T-helper 2 cell treated with Interferon-gamma antibody and Interleukin-4, amounts not matched to agents 100 ng/mL and 5 ng/mL, for 36 hours (primary cell): ENCODE measurements at regions not wholly inside any gene's neighbourhood (a gene's known extent, or its start where the extent isn't known, plus 50 kb on each side); places are given as distances from the start of the nearest gene placed in this dataset.

Experiments
- intact Hi-C: fragments of 100-400 bp; cut with micrococcal nuclease; formaldehyde crosslinking; loops from one replicate; pipeline ENCODE4 v1.15.1; 2023

DNA sequence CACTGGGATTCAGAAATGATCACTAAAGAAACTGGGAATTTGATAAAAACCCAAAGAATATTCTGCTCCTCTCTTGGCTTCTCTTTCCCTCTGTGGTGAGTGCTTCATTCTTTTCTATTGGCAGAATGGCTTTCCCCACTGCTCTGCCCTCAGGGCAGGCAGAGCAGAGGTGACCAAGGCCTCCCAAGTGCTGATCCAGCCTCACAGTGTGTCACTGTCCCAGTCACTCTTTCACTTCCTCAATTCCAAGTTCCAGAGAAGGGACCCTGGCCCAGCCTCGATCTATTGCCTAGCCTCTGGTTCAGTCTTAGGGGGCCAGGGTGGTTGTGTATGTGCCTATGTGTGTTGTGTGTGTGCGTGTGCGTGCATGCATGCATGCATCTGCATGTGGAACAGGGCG is 180.6 kb upstream of the TMTC4 start:
- intact Hi-C loops: no loop called here

DNA sequence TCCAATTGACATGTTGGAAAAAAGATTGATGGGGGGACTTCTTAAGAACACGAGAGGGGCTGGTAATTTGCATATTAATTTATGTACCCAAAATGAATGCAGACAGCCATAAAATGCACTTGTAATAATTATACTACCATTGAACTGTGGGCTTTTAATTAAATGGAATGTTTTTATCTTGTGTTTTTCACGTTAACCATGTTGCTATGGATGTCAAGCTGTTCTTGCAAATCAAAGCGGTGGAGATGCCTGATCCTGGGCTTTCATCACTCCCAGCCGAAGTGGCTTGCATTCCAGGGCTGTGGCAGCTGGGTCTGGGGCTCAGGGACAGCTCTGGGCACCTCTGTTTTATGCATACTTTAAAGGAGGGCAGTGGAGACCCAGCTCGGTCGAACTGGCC is 179.4 kb upstream of the TMTC4 start:
- intact Hi-C loops: no loop called here

DNA sequence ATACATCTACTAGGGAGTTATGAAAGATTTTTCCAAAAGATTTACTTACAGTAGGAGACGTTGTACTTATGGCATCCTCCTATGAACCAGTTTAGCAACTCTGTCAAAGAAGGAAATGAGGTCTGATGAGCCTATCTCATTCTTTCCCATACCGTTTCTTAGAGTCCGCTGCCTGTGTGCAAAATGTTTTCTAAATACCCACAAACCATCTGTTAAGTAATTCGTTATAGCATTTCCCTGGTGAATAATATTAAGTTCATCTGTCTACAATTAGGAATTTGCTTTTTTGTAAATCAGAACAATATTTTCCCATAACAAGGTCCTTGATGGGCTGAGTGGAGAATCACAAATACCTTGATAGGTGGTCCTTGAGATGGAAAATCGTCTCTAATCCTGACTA is 178.8 kb upstream of the TMTC4 start:
- intact Hi-C loops: no loop called here

DNA sequence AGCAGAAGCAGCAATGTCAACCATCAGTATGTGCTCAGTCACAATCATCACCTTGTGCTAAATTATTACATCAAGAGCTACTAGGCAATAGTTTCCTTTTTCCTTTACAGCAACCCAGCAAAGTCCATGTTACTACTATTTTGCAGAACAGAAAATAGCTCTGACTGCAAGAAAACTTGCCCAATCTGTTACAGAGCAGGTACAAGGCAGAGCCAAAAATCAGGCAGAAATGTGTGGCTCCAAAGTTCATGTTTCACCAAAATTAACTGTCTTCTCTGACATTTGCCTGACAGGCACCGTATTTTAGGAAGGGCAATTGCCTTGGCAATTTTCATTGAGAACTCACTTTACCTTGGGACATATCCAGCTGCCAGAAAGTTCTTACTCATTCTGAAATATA is 177.6 kb upstream of the TMTC4 start:
- intact Hi-C loops: no loop called here

DNA sequence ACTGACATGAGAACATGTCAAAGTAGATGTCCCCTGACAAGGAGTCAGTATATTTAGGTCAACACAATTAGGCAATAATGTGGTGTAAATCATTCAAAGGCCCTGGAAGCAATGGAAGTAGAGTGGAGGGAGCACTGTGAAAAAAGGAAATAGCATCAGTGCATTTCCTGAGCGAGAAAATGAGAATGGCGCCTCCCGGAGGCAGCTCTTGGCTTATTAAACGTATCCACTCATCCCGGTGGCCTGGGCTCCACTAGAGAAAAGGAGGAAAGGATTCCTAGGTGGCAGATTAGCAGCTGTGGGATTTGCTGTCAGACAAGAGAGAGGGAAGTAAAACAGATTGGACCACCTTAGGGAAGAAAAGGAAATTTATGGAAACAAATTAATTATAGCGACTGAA is 173.7 kb upstream of the TMTC4 start:
- intact Hi-C loops: no loop called here

DNA sequence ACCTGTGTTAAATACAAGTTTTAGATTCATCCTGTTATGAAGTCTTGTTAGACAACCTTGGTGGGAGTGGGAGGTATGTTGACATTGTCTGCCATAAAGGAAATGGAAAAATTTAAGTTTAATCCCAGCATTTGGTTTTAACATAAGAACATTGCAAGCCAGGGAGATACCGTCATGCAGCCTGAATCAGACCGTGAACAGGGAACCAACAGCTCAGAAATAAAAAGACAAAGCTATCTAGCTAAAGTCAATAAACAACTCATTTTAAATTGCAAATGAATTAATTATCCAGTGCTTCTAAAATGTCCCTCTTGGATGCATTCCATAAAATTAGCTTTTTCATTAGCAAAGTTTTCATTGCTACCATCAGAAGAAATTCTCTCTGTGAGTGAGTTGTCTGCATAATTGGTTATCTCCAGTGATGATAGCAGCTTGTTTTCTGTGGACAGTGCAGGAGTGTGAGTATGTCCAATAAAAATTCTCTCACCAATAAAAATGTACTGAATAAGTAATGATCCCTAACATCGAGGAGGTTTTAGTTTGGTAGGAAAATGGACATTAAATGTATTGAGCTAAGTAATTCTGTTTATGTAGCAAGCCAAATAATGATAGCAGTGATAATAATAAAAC is 170.6 kb upstream of the TMTC4 start:
- intact Hi-C loops: no loop called here

DNA sequence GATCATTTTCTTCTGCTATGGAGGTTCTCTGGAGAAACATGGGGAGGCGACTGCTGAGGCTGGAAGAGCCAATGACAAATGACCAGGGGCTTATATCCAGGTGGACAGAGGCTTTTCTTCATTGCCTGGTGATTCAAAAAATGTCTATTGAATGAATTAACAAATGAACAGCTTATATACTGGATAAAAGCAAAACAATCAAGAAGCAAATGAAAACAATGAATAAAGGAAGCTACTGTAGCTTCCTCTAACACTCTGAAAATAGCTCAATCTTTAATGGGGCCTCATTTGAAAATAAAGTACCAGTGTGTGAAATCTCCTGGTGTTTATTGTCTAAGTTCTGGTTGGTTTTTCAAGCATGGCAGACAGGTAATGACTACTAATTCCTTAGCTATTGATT is 167.5 kb upstream of the TMTC4 start:
- intact Hi-C loops: no loop called here

DNA sequence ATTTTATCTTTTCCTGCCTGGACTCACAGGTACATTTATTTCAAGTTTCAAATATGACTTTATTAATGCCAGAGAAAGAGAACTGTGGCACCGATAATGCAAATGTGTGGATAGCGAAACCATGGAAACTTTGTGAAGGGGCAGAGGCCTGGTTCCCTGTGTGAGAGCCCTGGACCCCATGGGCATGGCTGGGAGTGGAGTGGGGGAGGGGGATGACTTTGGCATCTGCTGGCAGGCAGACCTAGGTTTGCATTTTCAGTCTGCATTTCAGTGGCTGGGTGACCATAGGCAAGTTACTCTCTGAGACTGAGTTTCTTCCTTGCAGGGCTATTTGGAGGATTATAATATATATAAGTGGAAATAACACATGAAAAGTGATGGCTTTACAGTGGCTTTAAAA is 163.8 kb upstream of the TMTC4 start:
- intact Hi-C loops: no loop called here

DNA sequence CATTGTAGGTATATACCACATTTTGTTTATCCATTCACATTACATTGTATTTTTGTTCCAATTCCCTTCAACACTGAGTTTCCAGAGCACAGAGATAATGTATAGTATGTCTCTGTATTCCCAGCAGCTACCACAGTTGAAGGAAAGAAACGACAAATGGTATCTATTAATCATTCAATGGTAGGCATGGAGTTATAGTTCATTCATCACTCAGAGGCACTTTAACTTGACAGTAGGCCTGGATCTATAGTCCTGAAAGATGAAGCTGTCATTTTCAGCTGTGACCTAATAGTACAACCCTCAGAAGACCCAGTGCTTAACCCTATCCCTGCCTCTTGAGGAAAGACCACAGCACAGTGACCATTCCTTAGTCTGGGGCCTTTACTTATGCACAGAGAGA is 163.0 kb upstream of the TMTC4 start:
- intact Hi-C loops: no loop called here

DNA sequence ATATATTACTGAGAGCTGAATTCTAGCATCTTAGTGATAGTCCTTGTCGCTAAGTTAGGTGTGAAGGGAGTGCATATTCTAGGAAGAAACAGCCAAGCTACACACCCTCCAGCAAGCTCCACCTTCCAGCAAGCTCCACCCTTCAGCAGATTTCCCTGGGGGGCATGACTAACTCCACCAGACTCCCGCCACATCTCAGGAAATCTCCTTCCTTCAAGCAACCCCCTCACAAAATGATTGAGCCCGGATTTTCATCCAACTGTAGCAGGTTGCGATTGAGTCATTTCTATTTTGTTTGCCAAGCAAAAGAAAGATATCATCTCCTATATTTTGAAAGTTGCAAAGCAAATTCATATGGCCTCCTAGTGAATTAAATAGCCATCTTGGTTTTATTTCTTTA is 162.1 kb upstream of the TMTC4 start:
- intact Hi-C loops: no loop called here

DNA sequence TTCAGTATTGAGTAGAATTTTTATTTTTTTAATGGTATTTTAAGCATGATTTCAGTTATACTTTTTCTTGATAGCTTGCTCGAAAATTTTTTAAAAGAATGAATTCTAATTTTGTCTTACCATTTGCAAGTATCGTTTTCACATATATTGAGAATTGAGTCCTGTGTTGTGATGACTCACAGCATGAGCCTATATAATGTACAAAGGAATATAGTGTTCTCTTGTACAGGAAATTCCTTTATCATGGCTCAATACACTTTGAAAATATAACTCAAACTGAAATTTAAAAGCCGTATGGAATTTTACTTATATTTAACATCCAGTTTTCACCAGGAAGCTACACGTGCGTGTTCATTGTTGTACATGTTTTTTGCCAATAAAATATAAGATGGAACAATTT is 161.1 kb upstream of the TMTC4 start:
- intact Hi-C loops: no loop called here

DNA sequence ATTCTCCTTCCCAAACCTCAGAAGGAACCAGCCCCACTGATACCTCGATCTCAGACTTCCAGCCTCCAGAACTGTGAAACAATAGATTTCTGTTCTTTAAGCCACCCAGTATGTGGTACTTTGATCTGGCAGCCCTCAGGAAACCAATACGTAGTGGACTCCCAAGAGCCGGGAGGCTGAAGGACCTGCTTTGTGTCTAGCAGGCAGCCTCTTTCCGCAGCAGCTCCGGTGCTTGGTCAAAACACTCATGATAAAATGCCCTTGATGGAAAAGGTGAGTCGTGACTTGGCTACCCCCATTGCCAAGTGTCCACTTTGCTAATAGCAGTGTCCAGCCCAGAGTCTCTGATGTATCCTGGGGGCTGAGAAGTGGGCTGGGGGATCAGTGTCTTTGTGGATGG is 158.8 kb upstream of the TMTC4 start:
- intact Hi-C loops: no loop called here

DNA sequence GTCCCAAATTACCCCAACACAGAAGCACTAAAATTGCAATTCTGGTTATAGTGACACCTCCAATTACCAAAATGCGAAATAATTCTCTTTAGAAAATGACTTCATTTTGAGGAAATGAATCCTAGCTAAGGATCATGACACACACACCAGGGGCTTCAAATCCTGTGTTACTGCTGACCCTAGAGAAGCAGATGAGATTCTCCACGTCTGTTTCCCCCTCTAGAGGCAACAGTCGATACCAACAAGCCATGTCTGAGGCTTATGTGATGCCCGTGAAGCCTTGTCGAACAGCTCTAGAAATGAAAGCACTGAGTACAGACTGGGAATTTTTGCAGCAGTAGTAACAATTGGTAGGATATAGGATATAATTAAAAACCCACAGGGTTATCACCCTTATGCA is 153.6 kb upstream of the TMTC4 start:
- intact Hi-C loops: no loop called here

DNA sequence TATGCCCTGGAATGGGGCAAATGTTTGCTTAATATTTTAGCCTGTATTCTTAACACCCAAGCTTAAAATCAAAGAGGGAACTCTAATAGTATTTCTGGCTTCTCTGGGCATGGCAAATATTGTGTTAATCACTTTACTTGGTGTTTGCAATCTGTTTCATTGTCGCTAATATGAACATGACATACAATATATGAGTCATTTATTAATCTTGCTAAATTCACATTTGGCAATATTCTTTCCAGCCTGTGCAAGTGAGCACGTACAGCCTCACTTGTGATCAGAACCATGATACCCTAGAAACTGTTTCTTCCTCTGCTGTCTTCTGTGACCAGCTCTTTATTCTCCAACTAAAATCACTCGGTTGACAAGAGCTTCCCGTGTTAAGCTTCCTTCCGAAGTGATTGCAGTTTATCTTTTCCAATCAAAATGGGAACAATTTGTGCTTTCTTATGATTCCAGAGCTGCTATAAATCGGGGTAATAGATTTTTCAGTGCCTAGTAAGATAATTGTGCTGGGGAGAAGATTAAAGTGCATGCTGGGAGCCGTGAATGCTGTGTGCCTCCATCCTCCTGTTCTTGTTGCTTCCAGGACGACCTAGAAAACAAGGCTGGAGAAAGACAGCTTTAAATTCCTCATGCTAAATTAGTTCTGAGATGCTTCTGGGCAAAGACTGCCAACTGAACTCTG is 153.0 kb upstream of the TMTC4 start:
- intact Hi-C loops: no loop called here

DNA sequence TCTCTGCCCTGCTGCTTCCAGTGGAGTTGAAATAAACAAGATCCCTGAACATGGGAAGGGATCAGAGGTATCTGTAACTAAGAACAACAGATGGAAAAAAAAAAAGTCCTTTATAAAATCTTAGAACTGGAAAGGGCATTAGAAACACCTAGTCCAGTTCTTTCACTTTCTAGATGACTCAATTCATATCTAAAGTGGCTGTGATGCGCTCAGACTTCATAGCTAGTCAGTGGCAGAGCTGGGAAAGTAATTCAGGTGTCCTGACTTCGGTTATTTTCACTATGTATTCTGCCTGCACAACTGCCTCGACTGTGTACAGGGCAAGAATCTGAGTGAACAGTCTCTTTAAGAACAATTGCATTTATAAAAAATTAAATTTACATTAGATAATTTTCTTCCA is 151.8 kb upstream of the TMTC4 start:
- intact Hi-C loops: no loop called here

DNA sequence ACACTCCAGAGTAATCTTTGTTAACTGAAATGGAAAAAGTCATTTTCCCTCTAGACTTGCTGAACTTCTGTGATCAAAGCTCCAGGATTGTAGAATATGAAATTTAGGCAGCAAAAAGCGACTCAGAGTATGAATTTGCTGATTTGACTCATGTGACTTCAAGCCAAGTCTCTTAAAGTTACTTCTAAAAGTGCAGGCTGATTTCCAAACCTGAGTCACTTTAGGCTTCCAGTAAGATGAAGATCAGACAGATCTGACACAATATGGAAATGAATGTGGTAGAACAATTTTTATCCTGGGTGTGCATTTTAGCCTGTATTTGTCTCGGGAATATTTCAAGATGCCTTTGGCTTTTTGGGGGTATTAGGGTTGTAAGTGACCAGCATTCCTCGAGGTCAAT is 151.0 kb upstream of the TMTC4 start:
- intact Hi-C loops: no loop called here

DNA sequence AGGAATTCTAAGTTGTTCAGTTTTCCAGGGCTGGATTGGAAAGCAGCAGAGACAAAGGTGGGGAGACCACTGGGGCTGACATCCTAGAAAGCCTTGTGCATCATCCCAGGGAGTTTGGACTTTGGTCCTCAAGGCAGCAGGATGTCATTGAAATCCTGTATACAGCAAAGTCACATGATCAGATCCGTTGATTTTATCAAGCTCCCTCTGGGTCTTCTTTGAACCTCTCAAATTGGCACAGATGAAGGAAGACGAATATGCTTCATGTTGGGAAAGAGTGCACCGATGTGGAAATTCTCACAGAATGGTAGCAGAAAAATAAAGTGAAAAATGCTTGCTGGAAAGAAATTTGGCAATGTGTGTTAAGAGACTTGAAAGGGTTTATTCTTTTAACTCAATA is 149.8 kb upstream of the TMTC4 start:
- intact Hi-C loops: no loop called here

DNA sequence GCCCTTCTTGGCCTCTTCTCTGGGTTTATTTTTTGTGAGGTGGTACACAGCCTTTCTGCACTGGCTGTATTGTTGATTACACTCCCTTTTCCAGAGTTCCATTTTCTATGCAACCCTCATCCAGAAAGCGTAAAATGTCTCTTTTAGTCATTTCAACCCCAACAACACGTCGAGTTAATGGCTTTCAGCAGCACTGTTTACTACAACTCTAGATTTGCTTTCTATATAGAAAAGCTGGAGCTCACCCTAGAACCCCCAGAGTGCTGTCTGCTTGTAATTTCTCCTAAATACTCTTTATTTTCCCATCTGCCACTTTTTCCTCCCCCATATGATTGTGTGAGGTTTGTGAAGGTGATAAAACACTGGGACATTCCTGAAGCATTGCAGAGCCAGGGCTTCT is 148.9 kb upstream of the TMTC4 start:
- intact Hi-C loops: no loop called here

DNA sequence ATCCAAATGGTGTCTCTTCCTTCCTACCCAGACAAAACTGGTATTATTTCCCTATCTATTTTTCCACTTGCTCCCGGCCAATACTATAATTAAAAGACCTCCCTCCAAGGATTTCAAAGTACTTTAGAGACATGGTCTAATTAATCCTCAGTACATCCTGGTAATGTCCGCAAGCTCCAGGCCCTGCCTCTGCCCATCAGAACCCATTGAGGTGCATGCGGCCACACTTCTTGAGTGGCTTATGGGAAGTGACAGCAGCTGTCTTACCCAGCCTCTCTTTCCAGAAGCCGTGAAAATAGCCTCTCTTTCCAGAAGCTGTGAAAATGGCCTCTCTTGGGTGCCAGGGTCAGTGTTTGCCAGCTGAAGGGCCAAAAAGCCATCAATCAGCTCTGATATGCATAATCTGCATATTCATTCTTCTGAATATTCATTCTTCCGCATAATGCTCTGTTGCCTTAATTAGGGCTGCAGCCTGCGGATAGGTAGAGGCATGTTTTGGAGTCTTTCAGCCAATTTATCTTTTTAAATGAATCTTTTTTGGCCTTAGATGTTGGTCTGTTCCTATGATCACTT is 148.4 kb upstream of the TMTC4 start:
- intact Hi-C loops: no loop called here

DNA sequence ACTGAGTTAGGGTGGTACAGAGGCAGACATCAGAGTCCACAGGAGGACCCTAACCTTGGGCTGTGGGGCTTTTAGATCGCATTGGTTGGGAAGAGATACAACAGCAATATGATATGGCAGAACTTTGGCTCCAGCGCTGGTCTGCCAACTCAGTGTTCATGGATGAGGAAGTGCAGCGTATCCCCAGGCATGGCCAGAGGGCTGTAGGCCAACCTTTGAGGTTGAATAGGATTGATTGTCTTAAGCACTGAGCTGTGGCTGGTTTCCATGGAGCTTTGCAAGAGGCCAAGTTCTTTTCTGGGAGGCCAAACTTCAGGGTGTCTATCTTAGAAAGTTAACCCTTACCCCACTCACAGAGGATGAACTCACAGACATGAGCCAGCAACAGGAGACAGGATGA is 144.1 kb upstream of the TMTC4 start:
- intact Hi-C loops: no loop called here

DNA sequence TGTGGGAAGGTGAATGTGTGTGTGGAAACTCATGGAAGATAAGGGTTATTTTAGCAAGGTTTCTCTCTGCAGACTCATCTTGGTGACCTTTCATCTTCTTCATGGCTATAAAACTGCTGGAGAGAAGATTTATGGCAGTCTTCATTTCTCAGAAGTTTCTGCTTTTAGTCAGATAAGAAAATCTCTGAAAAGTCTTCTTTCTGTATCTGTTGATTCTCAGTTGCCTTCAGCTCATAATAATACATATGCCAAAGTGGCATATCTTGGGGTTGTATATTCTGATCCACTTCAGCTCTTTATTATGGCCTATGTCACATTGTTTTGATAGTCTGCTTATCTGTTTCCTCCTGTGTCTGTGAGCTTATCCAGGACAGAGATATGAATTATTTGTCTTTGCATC is 143.3 kb upstream of the TMTC4 start:
- intact Hi-C loops: no loop called here

DNA sequence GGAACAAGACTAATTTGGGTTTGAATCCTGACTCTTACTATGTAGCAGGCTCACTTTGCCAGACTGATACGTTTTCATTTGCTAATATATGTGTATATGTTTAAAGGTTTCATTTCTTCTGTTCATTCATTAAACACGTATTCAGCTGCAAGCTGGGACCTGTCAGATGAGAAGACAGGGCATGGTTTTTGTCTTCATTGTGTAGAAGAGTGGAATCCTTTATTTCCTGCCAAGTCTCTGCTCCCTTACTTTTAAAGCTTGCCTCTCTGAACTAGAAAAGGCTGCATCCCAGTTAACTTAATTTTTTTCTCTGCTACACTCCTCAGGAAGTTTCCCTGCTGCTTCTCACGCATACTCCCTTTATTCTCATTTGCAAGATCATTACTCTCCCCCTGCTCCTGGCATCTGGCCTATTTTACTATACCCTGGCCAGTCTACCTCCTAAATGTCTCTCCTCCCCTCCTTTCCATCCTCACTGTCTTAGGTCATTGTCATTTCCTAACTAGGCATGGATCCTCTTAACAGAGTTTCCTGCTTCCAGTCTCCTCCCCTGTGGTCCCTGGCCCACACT is 141.0 kb upstream of the TMTC4 start:
- intact Hi-C loops: no loop called here

DNA sequence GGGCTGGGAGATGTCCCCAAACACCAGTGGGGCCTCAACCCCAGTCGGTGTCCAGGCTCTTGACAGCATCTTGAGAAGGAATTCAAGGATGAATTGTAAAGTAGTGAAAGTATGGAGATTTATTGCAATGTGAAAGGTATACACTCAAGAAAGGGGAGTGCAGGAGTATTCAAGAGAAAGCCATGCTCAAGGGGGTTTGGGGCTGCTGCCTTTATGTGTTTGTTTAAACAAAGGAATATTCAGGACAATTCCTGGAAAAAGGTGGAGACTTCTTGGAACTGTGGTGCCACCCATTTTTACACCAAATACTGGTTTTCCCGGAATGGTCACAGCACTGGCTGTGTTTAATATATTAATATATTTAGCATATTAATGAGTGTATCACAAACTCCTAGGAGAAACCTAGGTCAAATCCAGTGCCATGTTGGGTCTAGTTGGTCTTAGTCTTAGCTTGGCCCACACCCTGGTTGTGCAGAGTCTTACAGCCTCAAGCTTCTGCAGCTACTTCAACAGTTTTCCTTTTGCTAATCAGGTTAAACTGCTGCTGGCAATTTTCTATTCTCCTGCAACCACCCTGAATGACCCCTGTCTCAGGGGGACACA is 138.5 kb upstream of the TMTC4 start:
- intact Hi-C loops: no loop called here
